ENCODE measurements at regions not wholly inside any gene's neighbourhood (a gene's known extent, or its start where the extent isn't known, plus 50 kb on each side); places are given as distances from the start of the nearest gene placed in this dataset.

GRCh38 chrX:54695816-54696487 lies 102.1 kb downstream of the ITIH6 start:
- Histone ChIP-seq H3K27me3 (no peaks in the 10 kb centered on the region), H3K27ac (no peak overlapping the region), H3K36me3 (no peaks in the 10 kb centered on the region), H3K4me1 (no peaks in the 10 kb centered on the region), H3K4me3 (no peak overlapping the region), H3K9me3 (no peaks in the 10 kb centered on the region)
- no peak for TF ChIP-seq CTCF (IDR thresholded peaks at IDR 0.05)
- intact Hi-C loops (cut with DNase I), result no loop called here
- DNase-seq (ENCODE audit: low spot score in 2 of 2), result no peak
